Nephron (organoid): ENCODE measurements at regions not wholly inside any gene's neighbourhood (a gene's known extent, or its start where the extent isn't known, plus 50 kb on each side); places are given as distances from the start of the nearest gene placed in this dataset.

Experiments used
- H3K27ac Mint-ChIP-seq, 3 experiments: 2 replicates each; pipeline ENCODE4 v1.8.0; 2020; ENCODE audit warnings: mixed read lengths in 3 of 3, mild to moderate bottlenecking in 2 of 3, moderate library complexity in 1 of 3
- H3K27me3 Mint-ChIP-seq: 2 replicates; pipeline ENCODE4 v1.8.0; 2021; ENCODE audit warnings: low read depth, mild to moderate bottlenecking, moderate library complexity, mixed read lengths
- H3K36me3 Mint-ChIP-seq: 2 replicates; pipeline ENCODE4 v1.8.0; 2020; ENCODE audit warnings: low read depth, mixed read lengths
- H3K4me1 Mint-ChIP-seq: 2 replicates; pipeline ENCODE4 v1.8.0; 2020; ENCODE audit warnings: mixed read lengths
- H3K4me3 Mint-ChIP-seq, 3 experiments: 2 replicates each; pipeline ENCODE4 v1.8.0; 2020; ENCODE audit warnings: mild to moderate bottlenecking in 3 of 3, mixed read lengths in 3 of 3, moderate library complexity in 2 of 3
- H3K9me3 Mint-ChIP-seq: 2 replicates; pipeline ENCODE4 v1.8.0; 2020; ENCODE audit warnings: mixed read lengths
- CTCF ChIP-seq, 3 experiments: fragments of 200-600 bp; sonication (generic); IDR thresholded peaks; one replicate each; pipeline ENCODE4 v1.5.0; 2021; ENCODE audit warnings: antibody characterized with exemption in 3 of 3; ENCODE audit not compliant: unreplicated experiment in 3 of 3

- Mint-ChIP-seq H3K4me3 (no peak overlapping the region), H3K27ac (no peak overlapping the region), H3K4me1 (peaks cover 34% of the 10 kb centered on the region), H3K9me3 (no peaks in the 10 kb centered on the region), H3K27me3 (peaks cover 14% of the 10 kb centered on the region), H3K36me3 (no peaks in the 10 kb centered on the region)
- no peak for TF ChIP-seq CTCF (IDR thresholded peaks at IDR 0.05; ENCODE audit: unreplicated experiment in 3 of 3)
Observed at GRCh38 chr1:226479474-226479873, 69.1 kb upstream of the STUM start.

GRCh38 chr1:226480461-226480860, 68.1 kb upstream of the STUM start:
- Mint-ChIP-seq H3K9me3 (no peaks in the 10 kb centered on the region), H3K4me1 (peaks cover 28% of the 10 kb centered on the region), H3K27me3 (peaks cover 18% of the 10 kb centered on the region), H3K4me3 (no peak overlapping the region), H3K36me3 (no peaks in the 10 kb centered on the region), H3K27ac (no peak overlapping the region)
- TF ChIP-seq CTCF (IDR thresholded peaks at IDR 0.05; ENCODE audit: unreplicated experiment in 3 of 3), result no peak

- Mint-ChIP-seq H3K27me3 (peaks cover 15% of the 10 kb centered on the region), H3K36me3 (no peaks in the 10 kb centered on the region), H3K9me3 (no peaks in the 10 kb centered on the region), H3K4me1 (peaks cover 28% of the 10 kb centered on the region), H3K27ac (no peak overlapping the region), H3K4me3 (no peak overlapping the region)
- no peak for TF ChIP-seq CTCF (IDR thresholded peaks at IDR 0.05; ENCODE audit: unreplicated experiment in 3 of 3)
Observed at GRCh38 chr1:226481133-226481532, 67.4 kb upstream of the STUM start.

- Mint-ChIP-seq H3K9me3 (peaks cover 4% of the 10 kb centered on the region), H3K4me3 (peak overlapping the region in 2 of 3 experiments; percentile 23 to 57), H3K36me3 (no peaks in the 10 kb centered on the region), H3K4me1 (peaks cover 22% of the 10 kb centered on the region), H3K27me3 (peaks cover 15% of the 10 kb centered on the region), H3K27ac (peak overlapping the region in 2 of 3 experiments; percentile 54 to 80)
- TF ChIP-seq CTCF (IDR thresholded peaks at IDR 0.05; ENCODE audit: unreplicated experiment in 3 of 3), result no peak
Observed at GRCh38 chr1:226482196-226482595, 66.4 kb upstream of the STUM start.

GRCh38 chr1:226482975-226483700, 65.4 kb upstream of the STUM start:
- H3K27me3 Mint-ChIP-seq, result peaks cover 15% of the 10 kb centered on the region

More at GRCh38 chr1:226482975-226483700, 65.4 kb upstream of the STUM start:
- Mint-ChIP-seq H3K9me3 (peaks cover 4% of the 10 kb centered on the region), H3K4me3 (no peak overlapping the region), H3K36me3 (no peaks in the 10 kb centered on the region), H3K27ac (peak overlapping the region in 2 of 3 experiments; percentile 6 to 33), H3K4me1 (peaks cover 22% of the 10 kb centered on the region)
- TF ChIP-seq CTCF (IDR thresholded peaks at IDR 0.05; ENCODE audit: unreplicated experiment in 3 of 3), result no peak
